ENCODE measurements at regions not wholly inside any gene's neighbourhood (a gene's known extent, or its start where the extent isn't known, plus 50 kb on each side); places are given as distances from the start of the nearest gene placed in this dataset.

- WGBS, 2 donors = 65 to 74% methylated on average over 2 of the region's 2 CpGs
- no peak for DNase-seq (ENCODE audit: low spot score in 2 of 2)
- no peaks in the 10 kb centered on the region for H3K36me3 ChIP-seq
- H3K27ac ChIP-seq = no peak overlapping the region
- no peaks in the 10 kb centered on the region for H3K4me1 ChIP-seq
- no peaks in the 10 kb centered on the region for H3K27me3 ChIP-seq
- no peak overlapping the region for H3K4me3 ChIP-seq
- TF ChIP-seq CTCF (IDR thresholded peaks at IDR 0.05) = no peak
- TF ChIP-seq EP300 (IDR thresholded peaks at IDR 0.05) = no peak
- TF ChIP-seq POLR2A (IDR thresholded peaks at IDR 0.05) = no peak
- no peaks in the 10 kb centered on the region for H3K9me3 ChIP-seq
Observed at GRCh38 chr9:26266146-26266793, 588.0 kb upstream of the TUSC1 start.

GRCh38 chr9:26264709-26265601, 586.7 kb upstream of the TUSC1 start:
- TF ChIP-seq CTCF (IDR thresholded peaks at IDR 0.05) (no peak), POLR2A (IDR thresholded peaks at IDR 0.05) (no peak), EP300 (IDR thresholded peaks at IDR 0.05) (no peak)
- Histone ChIP-seq H3K36me3 (no peaks in the 10 kb centered on the region), H3K4me1 (no peaks in the 10 kb centered on the region), H3K4me3 (no peak overlapping the region), H3K27me3 (no peaks in the 10 kb centered on the region), H3K9me3 (no peaks in the 10 kb centered on the region), H3K27ac (no peak overlapping the region)
- DNase-seq (ENCODE audit: low spot score in 2 of 2) = no peak
- 67 to 83% methylated on average over 1 of the region's 1 CpG for WGBS, 2 donors

- Histone ChIP-seq H3K27ac (no peak overlapping the region), H3K9me3 (no peaks in the 10 kb centered on the region), H3K4me3 (no peak overlapping the region), H3K4me1 (no peaks in the 10 kb centered on the region), H3K27me3 (no peaks in the 10 kb centered on the region), H3K36me3 (no peaks in the 10 kb centered on the region)
- no peak for DNase-seq (ENCODE audit: low spot score in 2 of 2)
- TF ChIP-seq POLR2A (IDR thresholded peaks at IDR 0.05) (no peak), CTCF (IDR thresholded peaks at IDR 0.05) (no peak), EP300 (IDR thresholded peaks at IDR 0.05) (no peak)
Observed at GRCh38 chr9:26263478-26263877, 585.2 kb upstream of the TUSC1 start.

- WGBS, 2 donors = 71 to 76% methylated on average over 1 of the region's 1 CpG
- Histone ChIP-seq H3K27ac (no peak overlapping the region), H3K4me3 (no peak overlapping the region), H3K4me1 (no peaks in the 10 kb centered on the region), H3K27me3 (no peaks in the 10 kb centered on the region), H3K9me3 (no peaks in the 10 kb centered on the region), H3K36me3 (no peaks in the 10 kb centered on the region)
- no peak for TF ChIP-seq POLR2A (IDR thresholded peaks at IDR 0.05)
- TF ChIP-seq EP300 (IDR thresholded peaks at IDR 0.05) = no peak
- TF ChIP-seq CTCF (IDR thresholded peaks at IDR 0.05) = no peak
- DNase-seq (ENCODE audit: low spot score in 2 of 2) = no peak
Observed at GRCh38 chr9:26262421-26263107, 584.3 kb upstream of the TUSC1 start.
